Ascending aorta (tissue), 2 donors: ENCODE measurements at regions not wholly inside any gene's neighbourhood (a gene's known extent, or its start where the extent isn't known, plus 50 kb on each side); places are given as distances from the start of the nearest gene placed in this dataset.

Experiments used
- DNase-seq, 2 donors: peaks; one replicate each; pipeline ENCODE4 v3.0.0-alpha.2; 2019; ENCODE audit warnings: low spot score in 2 of 2
- H3K27ac ChIP-seq, 2 donors: fragments of 200-600 bp; sonication (generic); one replicate each; pipeline ENCODE4 v1.5.1; 2016 to 2017; ENCODE audit warnings: mild to moderate bottlenecking in 1 of 2
- H3K27me3 ChIP-seq: fragments of 200-600 bp; sonication (generic); one replicate; pipeline ENCODE4 v1.5.1; 2017
- H3K36me3 ChIP-seq, 2 donors: fragments of 200-600 bp; sonication (generic); one replicate each; pipeline ENCODE4 v1.5.1; 2016
- H3K4me1 ChIP-seq, 2 donors: fragments of 200-600 bp; sonication (generic); one replicate each; pipeline ENCODE4 v1.5.1; 2016 to 2017; ENCODE audit warnings: mild to moderate bottlenecking in 1 of 2
- H3K4me3 ChIP-seq, 2 donors: fragments of 200-600 bp; sonication (generic); one replicate each; pipeline ENCODE4 v1.5.1; 2016 to 2017; ENCODE audit warnings: mild to moderate bottlenecking in 1 of 2
- H3K9me3 ChIP-seq, 2 donors: fragments of 200-600 bp; sonication (generic); one replicate each; pipeline ENCODE4 v1.5.1; 2016
- CTCF ChIP-seq, 3 experiments: fragments of 200-600 bp in 2 of 3; fragments of 450-650 bp in 1 of 3; sonication (generic) in 2 of 3; IDR thresholded peaks; one replicate each; pipeline ENCODE4 v1.5.1; 2016 to 2019; ENCODE audit warnings: antibody characterized with exemption in 3 of 3, mild to moderate bottlenecking in 1 of 3, moderate library complexity in 1 of 3
- intact Hi-C: fragments of 100-400 bp; cut with DNase I; formaldehyde crosslinking; loops from one replicate; pipeline ENCODE4 v1.15.1; 2023

GRCh38 chr13:29923554-29924481 is 73.4 kb upstream of the UBL3 start:
- no peaks in the 10 kb centered on the region for H3K27me3 ChIP-seq
- H3K4me3 ChIP-seq = no peak overlapping the region
- peak; percentile 81 to 96 for DNase-seq
- no peaks in the 10 kb centered on the region for H3K9me3 ChIP-seq
- intact Hi-C loops = loop anchor here (1.0 to 10.0 kb wide), 9 partner anchors 149 to 951 kb away; partner anchors contain the start of genes HMGB1, KATNAL1 and SLC7A1
- H3K4me1 ChIP-seq = peaks cover 15 to 36% of the 10 kb centered on the region in 2 donors
- H3K36me3 ChIP-seq = no peaks in the 10 kb centered on the region
- peak; percentile 80 to 92 (median 91) for TF ChIP-seq CTCF (IDR thresholded peaks at IDR 0.05)
- H3K27ac ChIP-seq = peak overlapping the region; percentile 85 to 93

GRCh38 chr13:29922896-29923295 is 72.5 kb upstream of the UBL3 start:
- Histone ChIP-seq H3K36me3 (no peaks in the 10 kb centered on the region), H3K9me3 (no peaks in the 10 kb centered on the region), H3K4me3 (no peak overlapping the region), H3K27me3 (no peaks in the 10 kb centered on the region), H3K4me1 (peaks cover 15 to 36% of the 10 kb centered on the region in 2 donors), H3K27ac (peak overlapping the region; percentile 85 to 93)
- DNase-seq = no peak
- intact Hi-C loops = loop anchor here (5.0 to 10.0 kb wide), 5 partner anchors 148 to 952 kb away; partner anchors contain the start of genes HMGB1 and KATNAL1
- no peak for TF ChIP-seq CTCF (IDR thresholded peaks at IDR 0.05)

- Histone ChIP-seq H3K36me3 (no peaks in the 10 kb centered on the region), H3K4me3 (no peak overlapping the region), H3K27ac (peak overlapping the region; percentile 85 to 93), H3K27me3 (no peaks in the 10 kb centered on the region), H3K9me3 (no peaks in the 10 kb centered on the region), H3K4me1 (peaks cover 15 to 36% of the 10 kb centered on the region in 2 donors)
- DNase-seq = no peak
- intact Hi-C loops = loop anchor here (5.0 to 10.0 kb wide), 5 partner anchors 148 to 952 kb away; partner anchors contain the start of genes HMGB1 and KATNAL1
- TF ChIP-seq CTCF (IDR thresholded peaks at IDR 0.05) = no peak
These were observed 71.9 kb upstream of the UBL3 start for GRCh38 chr13:29922281-29922821.

GRCh38 chr13:29921542-29921941 is 71.1 kb upstream of the UBL3 start:
- TF ChIP-seq CTCF (IDR thresholded peaks at IDR 0.05) = no peak
- H3K27ac ChIP-seq = no peak overlapping the region
- intact Hi-C loops = loop anchor here (5.0 to 10.0 kb wide), 5 partner anchors 147 to 953 kb away; partner anchors contain the start of genes HMGB1 and KATNAL1
- no peak for DNase-seq
- no peaks in the 10 kb centered on the region for H3K36me3 ChIP-seq
- no peaks in the 10 kb centered on the region for H3K27me3 ChIP-seq
- no peaks in the 10 kb centered on the region for H3K9me3 ChIP-seq
- peaks cover 15 to 36% of the 10 kb centered on the region in 2 donors for H3K4me1 ChIP-seq
- no peak overlapping the region for H3K4me3 ChIP-seq

- no peaks in the 10 kb centered on the region for H3K27me3 ChIP-seq
- H3K27ac ChIP-seq = no peak overlapping the region
- H3K36me3 ChIP-seq = no peaks in the 10 kb centered on the region
- H3K9me3 ChIP-seq = no peaks in the 10 kb centered on the region
- DNase-seq = no peak
- peaks cover 13 to 30% of the 10 kb centered on the region in 2 donors for H3K4me1 ChIP-seq
- intact Hi-C loops = loop anchor here (5.0 to 10.0 kb wide), 5 partner anchors 145 to 955 kb away; partner anchors contain the start of genes HMGB1 and KATNAL1
- TF ChIP-seq CTCF (IDR thresholded peaks at IDR 0.05) = no peak
- H3K4me3 ChIP-seq = no peak overlapping the region
These were observed 69.7 kb upstream of the UBL3 start for GRCh38 chr13:29920025-29920643.
